Prostate gland (tissue), 2 donors: ENCODE measurements at regions not wholly inside any gene's neighbourhood (a gene's known extent, or its start where the extent isn't known, plus 50 kb on each side); places are given as distances from the start of the nearest gene placed in this dataset.

Experiments used
- DNase-seq: peaks from one replicate; pipeline ENCODE4 v3.0.0-alpha.2; 2019; ENCODE audit warnings: low spot score
- H3K27ac ChIP-seq, 2 donors: fragments of 200-600 bp; sonication (generic); 2 replicates each; pipeline ENCODE4 v1.5.1; 2017 to 2019
- H3K27me3 ChIP-seq: fragments of 200-600 bp; sonication (generic); replicated peaks from 2 replicates; pipeline ENCODE4 v1.5.1; 2019; ENCODE audit not compliant: insufficient read depth
- H3K36me3 ChIP-seq, 2 donors: fragments of 200-600 bp; sonication (generic); 1 replicate in 1 of 2; 2 replicates in 1 of 2; pipeline versions ENCODE4 v1.5.1 to v1.8.1; 2017 to 2019
- H3K4me1 ChIP-seq: fragments of 200-600 bp; sonication (generic); replicated peaks from 2 replicates; pipeline ENCODE4 v1.5.1; 2019
- H3K4me3 ChIP-seq, 2 donors: fragments of 200-600 bp; sonication (generic); 2 replicates each; pipeline ENCODE4 v1.5.1; 2017 to 2019
- H3K9me3 ChIP-seq: fragments of 200-600 bp; sonication (generic); 2 replicates; pipeline ENCODE4 v1.5.1; 2017
- POLR2A ChIP-seq: fragments of 450-650 bp; IDR thresholded peaks from one replicate; pipeline ENCODE4 v1.6.1; 2016; ENCODE audit warnings: antibody characterized with exemption, mild to moderate bottlenecking
- POLR2AphosphoS5 ChIP-seq: sonication (generic); formaldehyde crosslinking; IDR thresholded peaks from one replicate; pipeline ENCODE4 v1.6.1; 2017; ENCODE audit warnings: antibody characterized with exemption
- WGBS: methylation state at CpG from one replicate; pipeline ENCODE4 v1.1.5; 2018; 5-methylcytosine and 5-hydroxymethylcytosine counted together
- intact Hi-C: fragments of 100-400 bp; cut with DNase I; formaldehyde crosslinking; loops from one replicate; pipeline ENCODE4 v1.14.2; 2022
- TF ChIP-seq, protein P1 (sequence below), 4 experiments: fragments of 200-600 bp in 2 of 4; fragments of 450-650 bp in 2 of 4; sonication (generic) in 2 of 4; IDR thresholded peaks; 1 replicate in 3 of 4; 2 replicates in 1 of 4; pipeline ENCODE4 v1.5.1; 2016 to 2019; ENCODE audit warnings: antibody characterized with exemption in 4 of 4, mild to moderate bottlenecking in 2 of 4, moderate library complexity in 2 of 4

DNA sequence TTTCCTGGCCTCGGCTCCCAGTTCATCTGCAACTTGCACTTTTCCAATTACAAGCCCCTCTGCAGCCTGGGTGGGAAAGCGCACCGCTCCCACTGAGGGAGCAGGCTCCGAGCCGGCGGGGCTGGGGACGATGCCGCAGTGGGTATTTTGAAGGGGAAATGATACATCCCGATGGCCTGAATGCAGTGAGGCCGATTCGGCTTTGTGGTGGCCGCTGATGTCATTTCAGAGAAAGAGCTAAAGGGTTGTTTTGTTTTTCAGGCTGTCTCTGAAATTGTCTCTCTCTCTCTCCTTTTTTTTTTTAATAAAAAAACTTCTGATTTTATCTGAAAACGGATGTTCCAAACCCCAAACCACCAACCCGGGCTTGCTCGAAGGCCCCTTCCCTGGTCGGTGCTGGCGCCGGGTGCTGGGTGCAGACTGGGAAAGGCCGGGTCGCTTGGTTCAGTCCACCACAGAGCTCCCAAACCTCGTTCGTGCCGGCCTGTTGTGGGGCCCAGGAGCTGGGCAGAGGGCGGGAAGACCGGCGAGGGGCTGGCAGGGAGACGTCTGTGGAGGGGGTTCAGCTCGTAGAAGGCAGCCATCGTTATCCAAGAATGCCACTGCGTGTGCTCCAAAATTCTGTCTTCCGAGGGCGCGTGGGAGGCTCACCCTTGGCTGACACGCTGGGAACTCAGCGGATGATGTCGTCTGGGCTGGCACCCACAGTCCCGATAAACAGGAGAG, 102.8 kb downstream of the FOXL1 start:
- H3K27me3 ChIP-seq = peaks cover 5% of the 10 kb centered on the region
- no peaks in the 10 kb centered on the region for H3K4me1 ChIP-seq
- WGBS = 74% methylated on average over 37 of the region's 37 CpGs
- intact Hi-C loops = no loop called here
- H3K27ac ChIP-seq = no peak overlapping the region
- no peaks in the 10 kb centered on the region for H3K36me3 ChIP-seq
- H3K9me3 ChIP-seq = no peaks in the 10 kb centered on the region
- TF ChIP-seq POLR2A = no peak
- TF ChIP-seq POLR2AphosphoS5 = no peak
- TF ChIP-seq, protein P1, sequence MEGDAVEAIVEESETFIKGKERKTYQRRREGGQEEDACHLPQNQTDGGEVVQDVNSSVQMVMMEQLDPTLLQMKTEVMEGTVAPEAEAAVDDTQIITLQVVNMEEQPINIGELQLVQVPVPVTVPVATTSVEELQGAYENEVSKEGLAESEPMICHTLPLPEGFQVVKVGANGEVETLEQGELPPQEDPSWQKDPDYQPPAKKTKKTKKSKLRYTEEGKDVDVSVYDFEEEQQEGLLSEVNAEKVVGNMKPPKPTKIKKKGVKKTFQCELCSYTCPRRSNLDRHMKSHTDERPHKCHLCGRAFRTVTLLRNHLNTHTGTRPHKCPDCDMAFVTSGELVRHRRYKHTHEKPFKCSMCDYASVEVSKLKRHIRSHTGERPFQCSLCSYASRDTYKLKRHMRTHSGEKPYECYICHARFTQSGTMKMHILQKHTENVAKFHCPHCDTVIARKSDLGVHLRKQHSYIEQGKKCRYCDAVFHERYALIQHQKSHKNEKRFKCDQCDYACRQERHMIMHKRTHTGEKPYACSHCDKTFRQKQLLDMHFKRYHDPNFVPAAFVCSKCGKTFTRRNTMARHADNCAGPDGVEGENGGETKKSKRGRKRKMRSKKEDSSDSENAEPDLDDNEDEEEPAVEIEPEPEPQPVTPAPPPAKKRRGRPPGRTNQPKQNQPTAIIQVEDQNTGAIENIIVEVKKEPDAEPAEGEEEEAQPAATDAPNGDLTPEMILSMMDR (IDR thresholded peaks at IDR 0.05) = no peak
- DNase-seq = no peak
- H3K4me3 ChIP-seq = no peak overlapping the region

DNA sequence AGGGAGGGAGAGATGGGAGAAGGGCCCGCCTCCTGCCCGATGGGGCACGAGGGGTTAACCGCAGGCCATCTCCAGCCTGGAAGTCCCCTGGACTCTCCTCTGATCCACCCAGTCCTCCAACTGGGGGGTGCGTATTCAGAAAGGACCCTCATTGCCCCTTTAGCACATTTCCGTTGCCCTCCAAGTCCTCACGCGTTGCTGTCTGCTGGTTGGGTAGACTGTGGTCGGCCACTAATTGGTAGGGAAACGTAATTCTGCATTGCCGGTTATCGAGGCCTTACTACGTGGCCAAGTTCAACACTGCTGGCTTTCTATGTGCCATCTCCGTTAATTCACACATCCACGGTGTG, 103.4 kb downstream of the FOXL1 start:
- 93% methylated on average over 15 of the region's 15 CpGs for WGBS
- no peak for TF ChIP-seq POLR2A
- TF ChIP-seq, protein P1 (IDR thresholded peaks at IDR 0.05) = no peak
- TF ChIP-seq POLR2AphosphoS5 = no peak
- no peak for DNase-seq
- Histone ChIP-seq H3K36me3 (no peaks in the 10 kb centered on the region), H3K27me3 (peaks cover 5% of the 10 kb centered on the region), H3K4me1 (no peaks in the 10 kb centered on the region), H3K27ac (no peak overlapping the region), H3K9me3 (no peaks in the 10 kb centered on the region), H3K4me3 (no peak overlapping the region)
- intact Hi-C loops = no loop called here

DNA sequence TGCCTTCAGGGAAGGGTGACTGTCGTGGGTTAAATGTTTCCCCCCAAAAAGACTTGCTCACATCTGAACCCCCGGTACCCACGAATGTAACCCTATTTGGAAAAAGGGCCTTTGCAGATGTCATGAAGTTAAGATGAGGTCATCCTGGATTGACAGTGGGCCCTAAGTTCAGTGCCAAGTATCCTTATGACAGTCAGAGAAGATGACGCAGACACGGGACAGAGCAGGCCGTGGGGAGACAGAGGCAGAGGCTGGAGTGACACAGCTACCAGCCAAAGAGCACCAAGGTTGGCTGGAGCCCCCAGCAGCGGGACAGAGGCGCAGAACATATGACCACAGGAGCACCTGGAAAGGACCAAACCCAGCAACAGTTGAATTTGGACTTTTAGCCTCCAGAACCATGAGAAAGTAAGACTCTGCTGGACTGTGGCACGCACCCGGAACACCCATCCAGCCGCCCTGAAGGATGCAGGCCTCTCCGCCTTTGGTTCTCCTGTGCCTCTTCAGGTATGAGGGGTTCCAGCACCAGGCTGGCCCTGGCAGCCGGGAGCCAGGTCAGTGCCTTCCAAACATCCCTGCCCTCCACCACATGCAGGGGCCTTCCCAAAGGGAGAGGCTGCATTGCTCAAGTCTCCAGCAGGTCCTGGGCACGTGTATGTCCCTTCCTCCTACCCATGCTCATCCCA, 104.0 kb downstream of the FOXL1 start:
- intact Hi-C loops = no loop called here
- no peak overlapping the region for H3K27ac ChIP-seq
- H3K9me3 ChIP-seq = no peaks in the 10 kb centered on the region
- H3K4me3 ChIP-seq = no peak overlapping the region
- peaks cover 5% of the 10 kb centered on the region for H3K27me3 ChIP-seq
- no peak for TF ChIP-seq POLR2AphosphoS5
- no peak for TF ChIP-seq POLR2A
- TF ChIP-seq, protein P1 (IDR thresholded peaks at IDR 0.05) = no peak
- 92% methylated on average over 14 of the region's 14 CpGs for WGBS
- H3K4me1 ChIP-seq = no peaks in the 10 kb centered on the region
- no peak for DNase-seq
- no peaks in the 10 kb centered on the region for H3K36me3 ChIP-seq

DNA sequence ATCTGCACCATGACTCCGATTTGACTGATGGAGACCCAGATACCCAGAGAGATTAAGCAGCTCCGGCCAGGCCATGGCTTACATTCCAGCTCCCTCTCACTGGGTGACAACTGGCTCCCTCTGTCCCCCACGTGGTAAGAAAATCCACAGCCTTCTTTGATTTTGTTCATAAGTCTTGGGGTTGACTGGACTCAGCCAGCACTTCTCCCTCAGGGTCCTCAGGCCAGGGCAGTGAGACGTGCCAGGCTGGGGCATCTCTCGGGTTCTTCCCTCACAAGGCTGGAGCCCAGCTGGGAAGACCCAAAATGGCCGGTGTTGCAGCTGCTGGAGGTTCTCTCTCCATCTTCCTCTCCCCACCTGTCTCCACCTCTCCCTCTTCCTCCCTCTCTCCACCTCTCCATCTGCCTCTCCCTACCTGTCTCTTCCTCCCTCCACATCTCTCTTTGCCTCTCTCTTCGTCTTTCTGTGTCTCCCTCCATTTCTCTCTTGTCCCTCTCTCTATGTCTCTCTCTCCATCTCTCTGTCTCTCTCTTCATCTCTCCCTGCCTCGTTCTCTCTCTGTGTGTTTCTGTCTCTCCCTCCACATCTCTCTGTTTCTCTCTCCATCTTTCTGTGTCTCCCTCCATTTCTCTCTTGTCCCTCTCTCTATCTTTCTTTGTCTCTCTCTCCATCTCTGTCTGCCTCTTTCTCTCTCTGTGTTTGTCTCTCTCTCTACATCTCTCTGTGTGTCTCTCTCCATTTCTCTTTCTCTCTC, 105.3 kb downstream of the FOXL1 start:
- 72% methylated on average over 8 of the region's 8 CpGs for WGBS
- Histone ChIP-seq H3K9me3 (no peaks in the 10 kb centered on the region), H3K27me3 (peaks cover 5% of the 10 kb centered on the region), H3K4me3 (no peak overlapping the region), H3K4me1 (no peaks in the 10 kb centered on the region), H3K27ac (no peak overlapping the region), H3K36me3 (no peaks in the 10 kb centered on the region)
- TF ChIP-seq POLR2AphosphoS5 (no peak), POLR2A (no peak)
- TF ChIP-seq, protein P1 (IDR thresholded peaks at IDR 0.05) = no peak
- intact Hi-C loops = no loop called here
- no peak for DNase-seq
